ENCODE measurements at regions not wholly inside any gene's neighbourhood (a gene's known extent, or its start where the extent isn't known, plus 50 kb on each side); places are given as distances from the start of the nearest gene placed in this dataset.
A peak's percentile ranks its signal among the peaks of the same experiment; 100 is the strongest.

- H3K9ac ChIP-seq (ENCODE audit: insufficient read depth, low read depth, low read length): no peak overlapping the region
- CTCF ChIA-PET (ENCODE audit: low intra/inter-chr PET ratio, low total read pairs): no interaction called here
- FAIRE-seq: no peak
- intact Hi-C loops (cut with micrococcal nuclease; ENCODE audit: unreplicated experiment): no loop called here
- H2AFZ ChIP-seq (ENCODE audit: low read length): no peak overlapping the region
- 91% methylated on average over 2 of the region's 2 CpGs for WGBS (ENCODE audit: low lambda C conversion rate)
- ATAC-seq: no peak
- H3K9me3 ChIP-seq (ENCODE audit: low read length): no peaks in the 10 kb centered on the region
- BruUV-seq (replicated peaks): no TSS peak
- no peaks in the 10 kb centered on the region for H3K36me3 ChIP-seq (replicated peaks in 1 of 2; ENCODE audit: control insufficient read depth in 1 of 2, insufficient read depth in 2 of 2, low read length in 2 of 2)
- H3K79me2 ChIP-seq (ENCODE audit: insufficient read depth, low read length): no peaks in the 10 kb centered on the region
- POLR2A ChIA-PET: no interaction called here
- no peak for TF ChIP-seq HMGXB3 (CRISPR knock-in tag; IDR thresholded peaks at IDR 0.05; ENCODE audit: borderline replicate concordance)
- peak; percentile 64 for TF ChIP-seq CEBPB (IDR thresholded peaks at IDR 0.05; ENCODE audit: borderline replicate concordance, low read depth, low read length)
- no peak for TF ChIP-seq JUND (CRISPR knock-in tag; IDR thresholded peaks at IDR 0.05)
- TF ChIP-seq GABPA (IDR thresholded peaks at IDR 0.05; ENCODE audit: low read depth, low read length): no peak
- TF ChIP-seq GABPA (CRISPR knock-in tag; IDR thresholded peaks at IDR 0.05; ENCODE audit: low read depth): no peak
- H4K20me1 ChIP-seq (ENCODE audit: insufficient read depth, low read length): no peaks in the 10 kb centered on the region
- no peak overlapping the region for H3K4me2 ChIP-seq (ENCODE audit: low read depth, low read length)
- no peaks in the 10 kb centered on the region for H3K27me3 ChIP-seq (ENCODE audit: control insufficient read depth in 1 of 2, insufficient read depth in 2 of 2, low read length in 2 of 2)
- DNase-seq (ENCODE audit: low spot score): no peak
- no peak overlapping the region for H3K27ac ChIP-seq (ENCODE audit: extremely low read length, insufficient read depth, low read length)
- no peak overlapping the region for H3K4me3 ChIP-seq (replicated peaks in 1 of 3; ENCODE audit: insufficient read depth in 1 of 3, low read depth in 2 of 3, low read length in 3 of 3)
- H3K4me1 ChIP-seq (ENCODE audit: insufficient read depth, low read length): peaks cover 24% of the 10 kb centered on the region
- in situ Hi-C loops (cut with HindIII; ENCODE audit: extremely low pct_ligation_motif_present, low pct_unique_long_range_greater_than_20kb): no loop called here
These were observed 119.4 kb upstream of the KIF5B start for GRCh38 chr10:32175629-32176028.
